HepG2 (cell line): ENCODE measurements at regions not wholly inside any gene's neighbourhood (a gene's known extent, or its start where the extent isn't known, plus 50 kb on each side); places are given as distances from the start of the nearest gene placed in this dataset.

Experiments
- AGO1 ChIP-seq: fragments of 200-400 bp; formaldehyde crosslinking; IDR thresholded peaks from 2 replicates; pipeline ENCODE4 v1.6.1; 2017; ENCODE audit warnings: mild to moderate bottlenecking, low read depth, low read length, moderate library complexity; ENCODE audit not compliant: poor library complexity, severe bottlenecking
- CEBPB ChIP-seq: IDR thresholded peaks from 2 replicates; pipeline ENCODE4 v1.6.1; 2011; ENCODE audit warnings: low read depth, low read length, improper control_type of control experiment, borderline replicate concordance
- EP300 ChIP-seq, 3 experiments: sonication (generic) in 1 of 3; formaldehyde crosslinking in 1 of 3; IDR thresholded peaks; 2 replicates each; pipeline versions ENCODE4 v1.5.1 to v1.6.1; 2011 to 2020; ENCODE audit warnings: low read depth in 2 of 3, low read length in 2 of 3, borderline replicate concordance in 1 of 3, improper control_type of control experiment in 1 of 3, mild to moderate bottlenecking in 1 of 3, missing genetic modification reagents in 1 of 3, moderate library complexity in 1 of 3
- GABPB1 ChIP-seq: IDR thresholded peaks from 2 replicates; pipeline ENCODE4 v1.6.1; 2016; ENCODE audit warnings: mild to moderate bottlenecking, missing genetic modification reagents, moderate library complexity, missing compliant biosample characterization
- KLF15 ChIP-seq: sonication (generic); formaldehyde crosslinking; IDR thresholded peaks from 2 replicates; pipeline ENCODE4 v1.8.1; 2023; ENCODE audit warnings: borderline replicate concordance, mild to moderate bottlenecking, inconsistent platforms, missing genetic modification reagents, mixed read lengths
- NFIC ChIP-seq: IDR thresholded peaks from 2 replicates; pipeline ENCODE4 v1.6.1; 2012; ENCODE audit warnings: mild to moderate bottlenecking, low read length, inconsistent platforms
- UBTF ChIP-seq: sonication (generic); formaldehyde crosslinking; IDR thresholded peaks from 2 replicates; pipeline ENCODE4 v1.4.0; 2020; ENCODE audit warnings: mild to moderate bottlenecking, missing genetic modification reagents
- ZMYM2 ChIP-seq: sonication (generic); formaldehyde crosslinking; IDR thresholded peaks from 2 replicates; pipeline ENCODE4 v1.8.0; 2022; ENCODE audit warnings: mild to moderate bottlenecking, missing genetic modification reagents
- ZNF274 ChIP-seq: sonication (generic); formaldehyde crosslinking; IDR thresholded peaks from 2 replicates; pipeline ENCODE4 v1.5.1; 2020; ENCODE audit warnings: mild to moderate bottlenecking, missing genetic modification reagents
- ZSCAN29 ChIP-seq: sonication (generic); formaldehyde crosslinking; conservative IDR thresholded peaks from 2 replicates; pipeline ENCODE4 v1.4.0; 2020; ENCODE audit warnings: mild to moderate bottlenecking, missing genetic modification reagents
- TF ChIP-seq, protein P1 (sequence below): sonication (generic); formaldehyde crosslinking; IDR thresholded peaks from 2 replicates; pipeline ENCODE4 v1.8.0; 2022; ENCODE audit warnings: mild to moderate bottlenecking, missing genetic modification reagents, moderate library complexity
- TF ChIP-seq, protein P2 (sequence below): sonication (generic); formaldehyde crosslinking; IDR thresholded peaks from 2 replicates; pipeline ENCODE4 v1.4.0; 2020; ENCODE audit warnings: low read depth, mild to moderate bottlenecking, missing genetic modification reagents

DNA sequence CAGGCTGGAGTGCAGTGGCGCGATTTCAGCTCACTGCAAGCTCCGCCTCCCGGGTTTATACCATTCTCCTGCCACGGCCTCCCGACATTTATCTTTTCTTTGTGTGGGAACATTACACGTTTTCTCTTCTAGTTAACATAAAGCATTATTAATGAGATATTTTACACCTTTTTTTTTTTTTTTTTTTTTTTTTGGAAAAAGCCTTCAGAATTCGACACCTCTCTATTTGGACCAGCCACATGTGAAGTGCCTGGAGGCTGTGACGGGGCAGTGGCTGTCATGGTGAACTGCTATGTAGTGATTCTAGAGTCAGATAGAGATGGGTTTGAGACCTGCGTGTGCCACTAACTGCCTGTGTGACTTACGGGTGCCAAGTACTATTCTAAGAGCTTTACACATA lies 64.3 kb downstream of the SMIM38 start:
- no peak for TF ChIP-seq GABPB1 (CRISPR knock-in tag)
- no peak for TF ChIP-seq EP300 (IDR thresholded peaks at IDR 0.05; ENCODE audit: low read depth in 2 of 2, low read length in 2 of 2)
- TF ChIP-seq EP300 (CRISPR knock-in tag; IDR thresholded peaks at IDR 0.05; ENCODE audit: borderline replicate concordance): no peak
- TF ChIP-seq CEBPB: no peak
- TF ChIP-seq ZMYM2 (CRISPR knock-in tag): no peak
- TF ChIP-seq ZNF274: no peak
- TF ChIP-seq AGO1: no peak
- TF ChIP-seq, protein P1, sequence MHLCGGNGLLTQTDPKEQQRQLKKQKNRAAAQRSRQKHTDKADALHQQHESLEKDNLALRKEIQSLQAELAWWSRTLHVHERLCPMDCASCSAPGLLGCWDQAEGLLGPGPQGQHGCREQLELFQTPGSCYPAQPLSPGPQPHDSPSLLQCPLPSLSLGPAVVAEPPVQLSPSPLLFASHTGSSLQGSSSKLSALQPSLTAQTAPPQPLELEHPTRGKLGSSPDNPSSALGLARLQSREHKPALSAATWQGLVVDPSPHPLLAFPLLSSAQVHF (CRISPR knock-in tag): no peak
- TF ChIP-seq NFIC: no peak
- no peak for TF ChIP-seq ZSCAN29 (CRISPR knock-in tag)
- TF ChIP-seq KLF15 (CRISPR knock-in tag): no peak
- TF ChIP-seq, protein P2, sequence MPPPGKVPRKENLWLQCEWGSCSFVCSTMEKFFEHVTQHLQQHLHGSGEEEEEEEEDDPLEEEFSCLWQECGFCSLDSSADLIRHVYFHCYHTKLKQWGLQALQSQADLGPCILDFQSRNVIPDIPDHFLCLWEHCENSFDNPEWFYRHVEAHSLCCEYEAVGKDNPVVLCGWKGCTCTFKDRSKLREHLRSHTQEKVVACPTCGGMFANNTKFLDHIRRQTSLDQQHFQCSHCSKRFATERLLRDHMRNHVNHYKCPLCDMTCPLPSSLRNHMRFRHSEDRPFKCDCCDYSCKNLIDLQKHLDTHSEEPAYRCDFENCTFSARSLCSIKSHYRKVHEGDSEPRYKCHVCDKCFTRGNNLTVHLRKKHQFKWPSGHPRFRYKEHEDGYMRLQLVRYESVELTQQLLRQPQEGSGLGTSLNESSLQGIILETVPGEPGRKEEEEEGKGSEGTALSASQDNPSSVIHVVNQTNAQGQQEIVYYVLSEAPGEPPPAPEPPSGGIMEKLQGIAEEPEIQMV: no peak
- TF ChIP-seq UBTF: no peak
